Limb (tissue), 2 donors: ENCODE measurements at regions not wholly inside any gene's neighbourhood (a gene's known extent, or its start where the extent isn't known, plus 50 kb on each side); places are given as distances from the start of the nearest gene placed in this dataset.
"Not testable (repeated sequence)": the region's sequence is repeated elsewhere in the genome, so short reads cannot be mapped to it uniquely, and the experiment has no call there.

Source experiments
- DNase-seq, 2 donors: peaks; one replicate each; pipeline ENCODE4 v3.0.0-alpha.2; 2016; ENCODE audit errors: extremely low spot score in 2 of 2

DNA sequence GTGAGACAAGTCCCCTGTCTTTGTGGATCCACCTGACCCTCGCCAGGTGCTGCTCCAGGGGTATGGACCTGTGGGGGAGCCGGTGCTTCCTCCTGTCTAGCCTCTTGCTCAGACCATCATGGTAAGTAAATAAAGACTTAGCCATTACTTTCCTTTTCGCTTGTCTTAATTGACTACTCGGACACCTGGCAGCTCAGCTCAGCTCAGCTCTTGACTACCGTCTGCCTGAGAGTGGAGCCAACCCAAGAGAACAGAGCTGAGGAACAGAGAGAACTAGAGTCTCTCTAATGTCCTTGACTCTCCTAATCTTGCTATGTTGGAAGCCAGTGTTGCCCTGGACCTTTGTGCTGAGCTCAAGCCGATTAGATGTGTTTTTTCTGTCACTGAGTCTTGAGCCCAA, 170.3 kb upstream of the CXCR4 start:
- no peak for DNase-seq

DNA sequence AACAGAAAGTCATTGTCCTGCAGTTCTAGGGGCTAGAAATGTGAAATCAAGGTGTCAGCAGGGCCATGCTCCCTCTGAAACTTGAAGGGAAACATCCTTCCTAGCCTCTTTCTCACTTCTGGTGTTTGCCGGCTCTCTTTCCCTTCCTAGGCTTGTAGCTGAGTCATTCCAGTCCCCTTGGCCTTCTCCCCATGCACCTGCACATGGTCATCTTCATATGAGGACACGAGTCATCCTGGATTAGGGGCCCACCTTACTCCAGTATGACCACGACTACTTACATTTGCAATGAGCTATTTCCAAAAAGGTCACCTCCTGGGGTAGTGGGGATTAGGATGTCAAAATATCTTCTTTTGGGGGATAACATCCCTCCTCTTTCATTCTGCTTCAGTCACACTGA, 168.5 kb upstream of the CXCR4 start:
- no peak for DNase-seq

DNA sequence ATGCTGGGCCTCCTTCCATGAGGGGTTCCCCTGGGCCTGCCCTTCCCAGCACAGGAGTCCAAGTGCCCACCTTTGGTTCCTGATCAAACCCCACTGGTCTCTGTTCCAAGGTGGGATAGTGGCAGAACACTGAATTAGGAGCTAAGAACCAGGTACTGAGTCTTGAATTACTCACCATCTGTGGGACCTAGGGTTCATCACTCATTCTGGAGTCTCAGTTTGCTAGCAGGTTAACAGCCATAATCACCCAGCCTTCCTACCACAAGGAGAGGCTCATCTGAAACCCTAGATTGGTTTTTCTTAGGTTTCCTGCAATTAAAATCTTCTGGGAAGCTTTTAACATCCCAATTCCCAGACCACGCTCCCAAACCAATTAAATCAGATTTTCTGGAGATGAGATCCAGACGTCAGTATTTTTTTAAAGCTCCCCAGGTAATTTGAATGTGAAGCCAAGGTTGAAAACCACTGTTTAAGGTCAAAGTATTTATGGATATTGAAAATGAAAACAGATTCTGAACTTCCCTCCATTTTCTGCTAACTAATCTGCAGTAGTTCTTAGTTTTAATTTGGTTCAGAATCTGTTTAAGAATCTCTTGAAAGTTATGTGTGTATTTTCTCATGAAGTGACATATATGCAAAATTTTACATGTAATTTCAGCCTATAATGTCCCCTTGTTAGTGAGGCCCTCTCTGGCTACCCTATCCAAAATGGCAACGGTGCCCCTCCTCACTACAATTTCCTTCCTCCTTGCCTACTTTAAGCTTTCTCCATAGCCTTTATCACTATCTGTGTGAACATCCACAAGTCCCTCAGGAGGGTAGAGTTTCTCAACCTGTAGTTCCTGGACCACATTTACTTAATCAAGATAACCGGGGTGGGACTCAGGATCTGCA, 166.5 kb upstream of the CXCR4 start:
- no peak for DNase-seq

DNA sequence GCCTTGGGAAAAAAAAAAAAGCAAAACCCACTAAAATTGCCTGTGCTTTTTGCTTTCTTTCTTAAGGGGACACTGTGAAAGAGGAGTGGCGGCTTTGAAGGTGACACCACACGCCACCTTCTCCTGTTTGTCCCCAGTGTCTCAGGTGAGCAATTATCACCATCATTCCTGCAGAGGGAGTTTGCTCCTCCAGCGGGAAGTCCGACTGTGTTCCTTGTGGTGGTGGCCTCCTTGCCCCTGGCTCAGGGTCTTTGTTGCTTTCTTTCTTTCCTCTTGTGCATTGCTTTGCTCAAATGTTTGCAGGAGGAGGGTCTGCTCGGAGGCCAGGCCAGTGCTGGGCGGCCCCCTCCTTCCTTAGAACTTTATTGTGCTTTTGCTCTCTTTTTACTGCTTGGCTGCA, 164.3 kb upstream of the CXCR4 start:
- no peak for DNase-seq

DNA sequence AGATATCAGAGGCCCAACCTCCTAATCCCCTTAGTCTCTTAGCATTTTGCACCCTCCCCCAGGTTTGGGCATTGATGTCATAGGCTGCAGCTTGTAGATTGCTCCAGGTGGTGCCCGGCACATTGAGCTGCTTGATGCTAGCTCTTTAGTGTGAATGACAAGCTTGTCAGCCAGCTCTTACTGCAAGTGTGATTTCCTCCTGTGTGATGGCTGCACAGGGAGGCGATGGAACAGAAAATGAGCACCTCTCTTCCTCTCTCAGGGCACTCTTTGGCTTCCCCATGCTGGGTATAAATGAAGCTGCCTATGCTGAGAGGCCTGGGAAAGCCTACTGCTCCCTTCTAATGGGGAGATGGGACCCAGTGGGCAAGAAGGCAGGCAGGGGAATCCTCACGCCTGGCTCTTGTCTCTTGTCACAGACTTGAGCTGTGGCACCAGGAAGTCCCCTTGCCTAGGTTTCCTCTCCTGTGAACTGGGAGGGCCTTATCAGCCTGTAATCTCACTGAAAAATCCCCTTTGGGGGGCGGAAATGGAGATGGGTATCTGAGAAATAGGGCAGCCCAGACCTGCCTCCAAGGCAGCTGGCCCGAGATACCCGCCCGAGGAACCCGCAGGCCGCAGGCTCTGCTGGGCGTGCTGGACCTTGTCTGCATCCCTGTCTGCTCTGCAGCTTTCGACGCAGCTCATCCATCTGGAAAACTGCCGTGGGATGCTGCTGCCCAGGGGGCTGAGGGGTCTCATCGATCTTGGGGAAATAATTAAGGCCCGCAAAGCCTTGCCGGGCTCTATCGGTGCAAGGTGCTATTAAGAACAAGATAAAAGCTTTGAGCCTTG, 163.5 kb upstream of the CXCR4 start:
- DNase-seq: no peak

DNA sequence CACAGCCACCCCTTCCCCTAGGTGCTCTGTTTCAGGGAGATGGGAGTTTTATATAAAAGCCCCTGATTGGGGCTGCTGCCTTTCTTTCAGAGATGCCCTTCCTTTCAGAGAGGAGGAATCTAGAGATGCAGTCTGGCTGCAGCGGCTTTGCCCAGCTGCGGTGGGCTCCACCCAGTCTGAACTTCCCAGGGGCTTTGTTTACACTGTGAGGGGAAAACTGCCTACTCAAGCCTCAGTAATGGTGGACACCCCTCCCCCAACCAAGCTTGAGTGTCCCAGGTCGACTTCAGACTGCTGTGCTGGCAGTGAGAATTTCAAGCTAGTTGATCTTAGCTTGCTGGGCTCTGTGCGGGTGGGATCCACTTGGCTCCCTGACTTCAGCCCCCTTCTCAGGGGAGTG, 148.4 kb upstream of the CXCR4 start:
- not testable (repeated sequence) for DNase-seq

DNA sequence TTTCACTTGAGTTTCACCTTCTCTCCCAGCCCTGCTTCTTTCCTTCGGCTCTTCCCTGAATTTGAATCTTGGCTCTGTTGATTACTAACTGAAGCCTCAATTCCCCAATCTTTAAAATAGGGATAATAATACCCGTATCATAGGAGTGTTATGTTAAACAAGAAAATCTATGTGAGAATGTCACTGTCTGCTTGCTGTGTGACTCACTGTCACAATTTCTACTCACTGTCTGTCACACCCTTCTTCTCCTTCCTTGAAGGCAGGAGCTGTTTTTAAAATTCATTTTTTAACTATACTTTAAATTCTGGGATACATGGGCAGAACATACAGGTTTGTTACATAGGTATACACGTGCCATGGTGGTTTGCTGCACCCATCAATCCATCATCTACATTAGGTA, 141.6 kb upstream of the CXCR4 start:
- no peak for DNase-seq

DNA sequence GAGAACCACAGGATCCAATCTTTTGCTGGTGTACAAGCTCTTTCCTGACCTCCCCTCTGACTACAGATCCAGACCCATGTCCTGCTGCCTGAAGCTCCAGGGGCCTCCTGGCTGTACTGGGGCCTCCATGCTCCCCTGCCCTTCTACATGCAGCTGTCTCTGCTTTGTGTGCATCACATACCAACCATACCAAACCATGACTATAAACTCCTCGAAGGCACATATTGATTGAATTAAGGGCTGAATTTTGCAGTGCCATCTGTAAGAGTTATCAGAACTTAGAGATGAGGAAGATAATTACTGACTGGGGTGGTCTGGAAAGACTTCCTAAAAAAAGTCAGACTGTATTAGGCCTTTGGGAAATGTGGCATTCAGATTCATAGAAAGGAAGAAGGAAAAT, 139.9 kb upstream of the CXCR4 start:
- peak in 1 of 2 donors; percentile 13 for DNase-seq

DNA sequence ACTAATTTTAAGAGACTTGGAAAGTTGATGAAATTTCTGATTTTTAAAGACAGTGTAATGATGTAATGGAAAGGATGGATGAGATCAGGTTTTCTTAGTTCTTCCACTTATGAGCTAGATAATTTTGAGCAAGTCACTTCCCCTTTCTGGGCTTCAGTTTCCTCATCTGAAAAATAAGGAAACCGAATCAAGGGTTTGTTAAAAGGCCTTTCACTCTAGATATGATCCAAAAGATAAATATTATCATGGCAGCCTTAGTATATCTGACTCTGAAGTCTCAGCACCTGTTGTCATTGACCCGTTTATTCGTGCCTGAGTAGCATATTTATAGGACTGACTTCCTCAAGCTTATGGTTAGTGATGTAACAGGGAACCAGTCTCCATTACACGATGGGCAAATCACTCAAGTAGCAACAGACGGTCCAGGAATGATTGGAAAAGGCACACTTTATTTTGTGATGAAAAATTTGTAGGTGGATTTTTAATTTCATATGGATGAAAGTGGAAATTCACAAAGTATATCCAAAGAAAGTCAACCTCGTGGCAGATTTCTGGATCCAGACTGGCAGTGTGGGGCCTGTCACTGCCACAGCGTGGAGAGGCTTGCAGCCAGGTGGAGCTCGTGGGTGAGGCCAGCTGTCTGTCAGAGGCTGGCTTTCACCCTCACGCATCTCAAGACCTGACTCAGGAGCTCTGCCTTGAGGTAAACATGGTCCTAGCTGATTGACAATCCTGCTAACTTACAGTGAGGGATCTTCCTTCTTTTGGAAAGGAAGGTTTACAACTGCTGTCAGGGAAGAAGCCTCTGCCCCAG, 137.9 kb upstream of the CXCR4 start:
- no peak for DNase-seq

DNA sequence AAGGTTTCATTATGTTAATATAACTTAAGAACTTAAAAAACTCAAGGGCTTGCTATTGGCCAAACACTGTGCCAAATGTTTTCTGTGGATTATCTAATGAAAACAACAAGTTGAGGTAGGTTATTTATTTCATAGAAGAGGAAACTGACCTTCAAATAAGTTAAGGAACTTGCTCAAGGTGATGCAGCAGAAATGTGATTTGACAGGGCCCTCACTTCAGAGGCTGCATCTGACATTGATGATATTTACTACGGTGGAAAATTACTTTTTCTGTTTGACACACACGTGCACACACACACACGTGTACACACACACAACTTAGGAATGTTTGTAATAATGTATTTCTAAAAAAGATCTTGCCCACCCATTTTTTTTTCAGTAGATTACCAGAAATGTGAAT, 137.2 kb upstream of the CXCR4 start:
- DNase-seq: no peak

DNA sequence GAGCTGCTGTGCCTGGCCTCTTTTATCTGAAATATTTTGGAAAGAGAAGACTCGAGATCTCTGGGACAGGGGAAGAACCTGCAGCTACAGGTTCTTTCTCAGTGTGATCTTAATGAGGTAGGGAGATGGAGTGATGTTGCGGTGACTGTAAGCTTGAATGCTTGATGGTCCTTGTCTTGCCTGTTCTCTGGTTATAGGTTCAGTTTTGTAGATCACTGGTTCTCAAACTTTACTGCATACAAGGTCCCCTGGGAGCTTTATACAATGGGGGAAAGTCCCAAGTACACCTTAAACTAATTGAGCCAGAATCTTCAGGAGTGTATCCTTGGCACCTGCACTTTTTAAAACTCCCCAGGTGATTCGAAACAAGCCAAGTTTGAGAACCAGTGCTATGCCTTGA, 136.7 kb upstream of the CXCR4 start:
- DNase-seq: no peak

DNA sequence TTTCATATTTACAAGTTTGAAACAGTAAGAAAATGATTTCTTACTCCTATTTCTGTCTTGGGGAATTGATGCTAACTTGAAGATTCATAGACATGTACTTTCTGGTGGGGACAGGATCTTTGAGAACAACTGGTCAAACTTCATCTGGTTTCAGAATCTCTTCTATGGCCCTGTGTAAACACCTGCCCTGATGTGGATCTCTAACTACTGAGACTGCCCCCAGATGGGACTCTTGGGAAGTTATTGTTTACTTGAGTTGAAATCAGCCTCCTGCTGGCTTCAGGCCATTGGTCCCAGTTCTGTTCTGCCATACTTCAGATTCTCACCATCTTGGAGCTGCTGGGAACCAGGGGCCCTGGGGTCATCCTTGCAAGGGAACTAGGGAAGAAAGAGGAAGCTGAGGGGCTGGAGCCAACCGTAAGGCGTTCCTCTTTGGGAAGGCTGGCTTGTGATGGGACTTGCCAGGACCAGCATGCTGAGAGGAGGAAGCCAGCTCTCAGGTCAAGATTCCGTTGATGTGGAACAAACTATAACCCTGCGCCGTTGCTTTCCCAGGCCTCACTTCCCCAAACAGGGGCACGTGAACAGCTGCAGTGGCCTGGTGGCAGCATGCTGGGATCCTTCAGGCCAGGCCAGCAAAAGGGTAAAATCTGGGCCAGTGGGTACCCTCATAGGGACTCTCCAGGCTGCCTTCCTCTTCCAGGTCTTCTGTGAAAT, 135.5 kb upstream of the CXCR4 start:
- no peak for DNase-seq

DNA sequence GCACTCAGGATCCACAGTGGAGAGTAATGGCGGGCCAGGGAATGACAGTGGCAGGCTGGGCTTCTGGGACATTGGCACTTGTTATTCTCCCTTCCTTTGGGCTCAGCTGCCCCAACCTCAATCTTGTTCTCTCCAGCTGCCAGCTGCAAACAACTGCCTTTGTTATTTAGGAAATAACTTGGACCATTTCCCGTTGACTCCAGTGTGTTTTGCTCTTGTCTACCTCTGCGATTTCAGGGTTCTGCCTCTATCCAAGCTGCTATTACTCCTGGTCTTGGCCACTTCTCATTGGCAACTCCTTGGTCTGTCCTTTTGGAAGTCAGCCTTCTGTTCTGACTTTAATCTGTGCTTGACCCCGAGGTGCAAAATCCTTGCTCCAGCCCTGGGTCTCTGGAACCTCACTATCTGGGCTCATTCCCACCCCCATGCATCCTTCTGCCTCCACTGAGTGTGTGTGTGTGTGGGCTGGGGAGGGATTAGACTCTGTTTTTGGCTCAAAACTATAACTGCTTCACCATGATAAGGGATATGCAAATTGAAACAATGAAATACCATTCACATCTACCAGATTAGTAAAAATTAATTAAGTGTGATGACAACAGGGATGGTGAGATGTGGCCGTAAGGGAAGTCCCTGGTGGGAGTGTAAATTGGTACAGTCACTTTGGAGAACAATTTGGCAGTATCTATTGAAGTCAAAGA, 134.1 kb upstream of the CXCR4 start:
- no peak for DNase-seq

DNA sequence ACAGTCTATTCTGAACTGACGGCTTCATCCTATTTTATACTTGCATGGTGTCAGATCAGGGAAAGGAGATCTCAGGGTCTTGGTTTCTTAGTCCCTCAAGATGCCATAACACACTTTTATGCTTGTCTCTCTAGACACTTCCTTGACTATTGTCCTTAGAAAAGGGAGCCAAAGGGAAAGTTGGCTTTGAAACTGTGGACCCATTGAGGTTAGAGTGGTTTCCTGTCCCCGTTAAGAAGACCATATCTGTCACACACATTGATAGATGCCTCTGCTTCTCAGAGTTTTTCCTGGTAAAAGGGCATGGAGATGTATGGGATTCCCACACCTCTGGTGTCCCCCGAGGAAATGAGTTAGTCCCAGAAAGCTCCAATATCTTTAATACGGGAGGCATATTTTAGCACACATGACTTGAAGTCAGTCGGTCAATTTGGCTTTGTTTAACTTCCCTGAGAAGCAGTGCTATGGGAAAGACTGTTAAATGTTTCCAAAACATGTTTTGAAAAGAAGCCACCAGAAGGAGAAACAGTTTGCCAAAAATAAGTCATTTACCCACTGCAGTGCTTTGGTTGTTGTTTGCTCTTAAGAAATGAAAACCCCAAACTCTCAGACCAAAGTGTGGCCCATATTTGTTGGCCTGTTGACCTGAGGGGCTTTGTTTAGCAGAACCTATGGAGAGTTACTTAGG, 133.4 kb upstream of the CXCR4 start:
- no peak for DNase-seq

DNA sequence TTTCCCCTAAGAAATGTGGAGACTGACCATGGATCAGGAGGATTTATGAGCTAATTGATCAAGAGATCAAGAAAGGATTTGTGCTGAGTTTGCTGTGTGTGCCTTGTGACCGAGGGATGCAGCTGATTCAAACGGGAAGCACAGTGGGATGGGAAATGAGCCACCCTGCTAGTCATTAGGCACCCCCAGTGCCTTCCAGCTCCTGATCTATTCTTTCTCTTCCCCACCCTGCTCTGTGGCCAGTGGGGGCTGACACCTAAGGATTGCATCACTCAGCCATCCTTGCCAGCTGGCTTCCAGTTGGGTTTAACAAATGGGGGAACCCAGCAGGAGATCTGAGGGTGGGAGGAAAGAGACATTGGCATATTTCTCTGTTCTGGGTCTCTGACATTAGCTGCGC, 132.2 kb upstream of the CXCR4 start:
- DNase-seq: no peak

DNA sequence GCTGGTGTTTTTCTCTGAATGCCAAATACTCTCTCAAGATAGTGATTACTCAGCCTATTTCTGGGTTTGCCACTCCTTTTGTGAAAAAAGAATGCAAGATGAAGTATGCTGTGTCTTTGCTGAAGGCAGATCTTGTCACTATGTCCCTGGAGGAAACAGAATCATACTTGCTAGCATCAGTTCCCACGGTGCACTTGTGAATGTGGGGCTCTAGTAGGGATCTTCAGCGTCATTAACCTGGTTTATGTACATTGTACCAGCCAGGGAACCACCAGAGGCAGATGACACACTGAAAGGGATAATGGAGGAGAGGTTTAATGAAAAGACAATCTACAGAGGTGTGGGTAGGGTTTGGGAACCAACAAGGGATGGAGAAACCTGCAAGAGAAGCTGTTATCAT, 131.0 kb upstream of the CXCR4 start:
- DNase-seq: no peak

DNA sequence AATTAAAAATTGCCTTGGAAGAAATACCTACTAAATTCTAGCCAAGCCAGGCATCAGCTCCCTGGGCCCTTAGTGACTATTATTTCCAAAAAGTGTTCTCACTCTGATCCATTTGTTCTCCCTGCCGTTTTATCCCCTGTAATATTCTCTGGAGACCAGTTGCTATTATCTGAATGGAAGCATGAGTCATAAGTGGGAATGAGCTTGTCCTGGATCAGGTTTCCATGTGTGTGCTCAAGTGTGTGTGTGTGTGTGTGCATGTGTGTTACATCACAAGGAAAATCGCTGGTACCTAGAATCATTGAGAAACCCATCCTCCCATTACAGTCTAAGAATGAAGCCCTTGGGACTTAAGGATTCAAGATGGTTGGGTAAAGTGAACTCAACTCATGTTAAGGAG, 130.3 kb upstream of the CXCR4 start:
- no peak for DNase-seq

DNA sequence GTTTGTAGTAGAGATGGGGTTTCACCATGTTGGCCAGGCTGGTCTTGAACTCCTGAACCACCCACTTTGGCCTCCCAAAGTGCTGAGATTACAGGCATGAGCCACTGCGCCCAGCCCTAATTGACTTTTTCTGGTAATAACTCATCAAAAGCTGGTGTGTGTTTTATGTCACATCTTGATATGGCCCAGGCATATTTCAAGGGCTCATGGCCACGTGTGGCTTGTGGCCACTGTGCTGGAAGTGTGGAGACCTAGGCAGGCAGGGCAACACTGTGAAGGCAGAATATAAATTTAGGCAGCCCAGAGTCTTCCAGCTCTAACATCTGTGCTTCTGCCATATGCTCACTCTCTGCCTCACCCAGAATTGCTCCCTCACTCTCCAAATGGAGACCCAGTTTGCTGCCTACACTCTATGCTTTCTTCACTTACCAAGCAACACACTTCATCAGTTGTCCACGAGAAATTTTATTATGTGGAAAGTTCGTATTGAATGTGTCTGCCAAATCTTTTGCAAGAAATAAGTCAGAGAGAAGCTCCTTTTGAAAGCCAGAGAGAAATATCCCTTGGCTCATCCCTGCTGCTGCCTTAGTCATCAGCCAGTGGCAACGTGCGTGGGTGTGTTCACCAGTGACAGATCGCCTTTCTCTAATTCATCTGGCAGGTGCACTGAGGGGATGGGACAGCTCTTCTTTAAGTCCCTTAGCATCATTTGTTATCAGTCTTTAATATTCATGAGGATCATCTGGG, 129.4 kb upstream of the CXCR4 start:
- no peak for DNase-seq

DNA sequence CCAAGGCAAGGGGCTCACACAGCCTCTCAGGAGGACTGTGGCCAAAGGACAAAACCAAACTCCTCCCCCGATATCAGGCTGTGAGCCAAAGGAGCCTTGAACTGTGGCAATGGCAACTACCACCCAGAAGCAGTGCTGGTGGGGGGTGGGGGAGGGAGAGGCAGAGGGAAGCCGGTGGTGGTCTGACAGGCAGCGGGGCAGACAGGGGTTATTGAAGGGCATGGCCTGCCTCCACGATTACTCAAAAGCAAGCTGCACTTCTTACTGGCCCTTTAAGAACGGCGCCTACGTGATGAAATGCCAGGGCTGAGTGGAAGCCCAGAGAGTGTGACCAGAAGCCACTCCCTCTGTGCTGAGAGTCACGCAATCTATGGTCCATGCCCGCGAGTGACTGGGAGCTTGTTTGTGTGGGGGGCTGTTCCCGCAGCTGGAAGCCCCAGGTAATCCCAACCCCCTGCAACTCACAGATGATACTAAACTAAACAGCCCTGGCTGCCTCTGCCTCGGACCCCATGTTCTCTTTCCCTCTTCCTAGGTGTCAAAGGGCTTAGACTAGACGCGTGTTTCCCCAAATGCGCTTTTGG, 128.2 kb upstream of the CXCR4 start:
- DNase-seq: no peak
